ENCODE measurements at regions not wholly inside any gene's neighbourhood (a gene's known extent, or its start where the extent isn't known, plus 50 kb on each side); places are given as distances from the start of the nearest gene placed in this dataset.

DNA sequence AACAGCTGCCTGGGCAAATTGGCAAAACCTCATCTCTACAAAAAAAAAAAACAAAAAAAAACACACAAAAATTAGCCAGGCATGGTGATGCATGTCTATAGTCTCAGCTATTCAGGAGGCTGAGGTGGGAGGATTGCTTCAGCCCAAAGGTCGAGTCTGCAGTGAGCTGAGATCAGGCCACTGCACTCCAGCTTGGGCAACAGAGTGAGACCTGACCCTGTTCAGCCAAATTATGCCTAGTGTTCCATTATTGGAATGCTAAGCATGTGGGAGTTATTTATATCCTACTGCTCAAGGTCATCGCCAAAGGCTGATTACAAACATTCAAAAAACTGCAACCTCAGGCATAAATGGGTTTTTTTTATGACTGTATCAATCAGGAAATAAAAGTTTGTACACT lies 1251.0 kb upstream of the PCDH9 start:
- Histone ChIP-seq H3K27me3 (ENCODE audit: control insufficient read depth, insufficient read depth, low read length) (no peaks in the 10 kb centered on the region), H3K4me3 (ENCODE audit: low read depth, low read length) (no peak overlapping the region), H3K36me3 (ENCODE audit: control insufficient read depth, insufficient read depth, low read length) (no peaks in the 10 kb centered on the region)
- DNase-seq (ENCODE audit: low read depth) (no peak), FAIRE-seq (no peak)
- TF ChIP-seq, protein P1, sequence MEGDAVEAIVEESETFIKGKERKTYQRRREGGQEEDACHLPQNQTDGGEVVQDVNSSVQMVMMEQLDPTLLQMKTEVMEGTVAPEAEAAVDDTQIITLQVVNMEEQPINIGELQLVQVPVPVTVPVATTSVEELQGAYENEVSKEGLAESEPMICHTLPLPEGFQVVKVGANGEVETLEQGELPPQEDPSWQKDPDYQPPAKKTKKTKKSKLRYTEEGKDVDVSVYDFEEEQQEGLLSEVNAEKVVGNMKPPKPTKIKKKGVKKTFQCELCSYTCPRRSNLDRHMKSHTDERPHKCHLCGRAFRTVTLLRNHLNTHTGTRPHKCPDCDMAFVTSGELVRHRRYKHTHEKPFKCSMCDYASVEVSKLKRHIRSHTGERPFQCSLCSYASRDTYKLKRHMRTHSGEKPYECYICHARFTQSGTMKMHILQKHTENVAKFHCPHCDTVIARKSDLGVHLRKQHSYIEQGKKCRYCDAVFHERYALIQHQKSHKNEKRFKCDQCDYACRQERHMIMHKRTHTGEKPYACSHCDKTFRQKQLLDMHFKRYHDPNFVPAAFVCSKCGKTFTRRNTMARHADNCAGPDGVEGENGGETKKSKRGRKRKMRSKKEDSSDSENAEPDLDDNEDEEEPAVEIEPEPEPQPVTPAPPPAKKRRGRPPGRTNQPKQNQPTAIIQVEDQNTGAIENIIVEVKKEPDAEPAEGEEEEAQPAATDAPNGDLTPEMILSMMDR (IDR thresholded peaks at IDR 0.05; ENCODE audit: insufficient read depth, low read length, severe bottlenecking), result no peak

DNA sequence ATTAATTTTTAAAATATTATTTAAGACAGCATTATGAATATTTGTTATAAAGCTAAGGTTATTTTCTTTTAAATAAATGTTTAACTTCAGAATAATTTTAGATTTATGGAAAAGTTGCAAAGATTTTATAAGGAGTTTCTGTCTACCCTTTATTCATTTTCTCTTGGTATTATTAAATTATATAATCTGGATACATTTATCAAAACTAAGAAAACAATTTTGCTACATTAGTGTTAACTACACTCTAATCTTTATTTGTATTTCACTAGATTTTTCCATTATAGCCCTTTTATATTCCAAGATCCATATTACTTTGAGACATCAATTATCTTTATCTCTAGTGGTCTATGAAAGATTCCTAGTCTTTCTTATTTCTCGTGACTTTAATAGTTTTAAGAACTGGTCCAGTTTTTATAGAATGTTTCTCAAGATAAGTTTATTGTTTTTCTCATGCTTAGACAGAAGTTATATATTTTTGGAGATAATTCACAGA lies 1243.7 kb upstream of the PCDH9 start:
- FAIRE-seq, result no peak
- no peaks in the 10 kb centered on the region for H3K36me3 ChIP-seq (ENCODE audit: control insufficient read depth, insufficient read depth, low read length)
- TF ChIP-seq, protein P1 (IDR thresholded peaks at IDR 0.05; ENCODE audit: insufficient read depth, low read length, severe bottlenecking), result no peak

DNA sequence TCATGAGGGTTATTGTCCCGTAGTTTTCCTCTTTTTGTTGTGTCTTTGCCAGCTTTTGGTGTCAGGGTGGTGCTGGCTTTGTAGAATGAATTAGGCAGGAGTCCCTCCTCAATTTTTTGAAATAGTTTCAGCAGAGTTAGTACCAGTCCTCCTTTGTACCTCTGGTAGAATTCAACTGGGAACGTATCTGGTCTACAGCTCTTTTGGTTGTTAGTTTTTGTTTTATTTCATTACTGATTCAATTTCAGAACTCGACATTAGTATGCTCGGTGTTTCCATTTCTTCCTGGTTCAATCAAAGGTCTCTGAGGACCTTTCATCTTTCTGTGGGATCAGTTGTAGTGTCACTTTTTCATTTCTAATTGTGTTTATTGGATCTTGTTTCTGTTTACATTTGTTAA lies 1237.0 kb upstream of the PCDH9 start:
- Histone ChIP-seq H3K4me3 (ENCODE audit: low read depth, low read length) (no peak overlapping the region), H3K36me3 (ENCODE audit: control insufficient read depth, insufficient read depth, low read length) (no peaks in the 10 kb centered on the region), H3K27me3 (ENCODE audit: control insufficient read depth, insufficient read depth, low read length) (no peaks in the 10 kb centered on the region)
- DNase-seq (ENCODE audit: low read depth) (no peak), FAIRE-seq (no peak)
- TF ChIP-seq, protein P1 (IDR thresholded peaks at IDR 0.05; ENCODE audit: insufficient read depth, low read length, severe bottlenecking), result no peak

More for the DNA sequence above, 1243.7 kb upstream of the PCDH9 start:
- no peak for DNase-seq (ENCODE audit: low read depth)
- Histone ChIP-seq H3K27me3 (ENCODE audit: control insufficient read depth, insufficient read depth, low read length) (no peaks in the 10 kb centered on the region), H3K4me3 (ENCODE audit: low read depth, low read length) (no peak overlapping the region)

DNA sequence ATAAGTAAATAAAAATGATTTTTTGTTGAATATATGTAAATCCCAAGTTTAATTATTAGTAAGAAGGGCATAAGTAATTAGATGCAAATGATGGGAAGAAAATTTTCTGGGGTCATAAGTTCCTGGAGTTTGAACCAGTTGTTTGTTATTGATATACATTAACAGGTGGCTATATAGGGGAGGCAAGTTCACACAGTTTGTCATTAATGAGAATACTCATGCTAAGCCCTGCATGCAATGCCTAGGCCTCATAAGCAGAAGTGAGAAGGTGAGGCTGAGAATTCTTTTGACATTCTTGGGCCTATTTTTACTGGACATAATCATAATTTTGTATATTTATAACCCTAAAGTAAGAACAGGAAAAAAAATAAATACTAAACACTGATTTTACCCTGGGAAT lies 1210.7 kb upstream of the PCDH9 start:
- DNase-seq (ENCODE audit: low read depth), result no peak
- TF ChIP-seq, protein P1 (IDR thresholded peaks at IDR 0.05; ENCODE audit: insufficient read depth, low read length, severe bottlenecking), result no peak
- Histone ChIP-seq H3K27me3 (ENCODE audit: control insufficient read depth, insufficient read depth, low read length) (no peaks in the 10 kb centered on the region), H3K36me3 (ENCODE audit: control insufficient read depth, insufficient read depth, low read length) (no peaks in the 10 kb centered on the region), H3K4me3 (ENCODE audit: low read depth, low read length) (no peak overlapping the region)
- FAIRE-seq, result no peak

DNA sequence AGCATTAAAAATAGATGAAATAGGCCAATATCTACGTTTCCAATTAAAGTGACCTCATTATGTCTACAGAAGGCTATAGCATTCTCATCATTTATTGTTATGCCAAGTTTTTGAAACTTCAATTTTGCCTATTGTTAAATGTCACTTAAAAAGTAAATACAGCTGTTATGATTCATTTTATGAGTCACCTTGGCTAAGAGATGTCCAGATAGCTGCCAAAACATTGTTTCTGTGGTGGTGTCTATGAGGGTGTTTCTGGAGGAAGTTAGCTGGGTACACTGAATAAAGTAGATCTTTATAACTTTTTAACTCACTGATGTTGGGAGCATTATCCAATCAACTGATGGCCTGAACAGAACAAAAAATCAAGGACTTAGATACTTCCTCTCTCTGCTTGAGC lies 1209.7 kb upstream of the PCDH9 start:
- TF ChIP-seq, protein P1 (IDR thresholded peaks at IDR 0.05; ENCODE audit: insufficient read depth, low read length, severe bottlenecking), result no peak
- DNase-seq (ENCODE audit: low read depth) (peak; percentile 37), FAIRE-seq (no peak)
- Histone ChIP-seq H3K36me3 (ENCODE audit: control insufficient read depth, insufficient read depth, low read length) (no peaks in the 10 kb centered on the region), H3K4me3 (ENCODE audit: low read depth, low read length) (no peak overlapping the region), H3K27me3 (ENCODE audit: control insufficient read depth, insufficient read depth, low read length) (no peaks in the 10 kb centered on the region)

DNA sequence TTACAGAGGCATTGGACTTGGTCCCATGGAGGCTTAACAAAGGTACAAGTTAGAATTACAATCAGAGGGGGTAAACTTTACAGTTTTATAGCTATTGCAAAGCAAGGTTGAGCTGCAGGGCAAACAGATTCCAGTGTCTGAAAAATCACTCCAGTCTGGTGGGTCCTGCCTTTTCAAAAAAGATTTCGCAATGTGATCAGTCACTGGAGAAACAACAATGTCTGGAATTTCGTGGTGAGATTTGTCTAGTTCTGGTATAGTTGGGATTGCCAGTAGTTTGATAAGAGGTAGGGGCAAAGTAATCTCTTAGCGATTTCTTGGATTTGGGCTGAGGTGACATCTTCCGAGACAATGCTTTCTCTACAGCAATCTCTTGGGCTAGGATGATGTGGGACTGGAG lies 1198.2 kb upstream of the PCDH9 start:
- no peaks in the 10 kb centered on the region for H3K36me3 ChIP-seq (ENCODE audit: control insufficient read depth, insufficient read depth, low read length)
- no peak for FAIRE-seq
- H3K27me3 ChIP-seq (ENCODE audit: control insufficient read depth, insufficient read depth, low read length), result no peaks in the 10 kb centered on the region
- H3K4me3 ChIP-seq (ENCODE audit: low read depth, low read length), result no peak overlapping the region
- DNase-seq (ENCODE audit: low read depth), result peak; percentile 1
- TF ChIP-seq, protein P1 (IDR thresholded peaks at IDR 0.05; ENCODE audit: insufficient read depth, low read length, severe bottlenecking), result no peak
